Sciatic nerve (tissue), 2 donors: ENCODE measurements at regions not wholly inside any gene's neighbourhood (a gene's known extent, or its start where the extent isn't known, plus 50 kb on each side); places are given as distances from the start of the nearest gene placed in this dataset.
"Not testable (repeated sequence)": the region's sequence is repeated elsewhere in the genome, so short reads cannot be mapped to it uniquely, and the experiment has no call there.

Experiments
- ATAC-seq: fragments of 200-7000 bp; cut with Tn5 transposase; one replicate; pipeline ENCODE4 v1.9.1; 2020; ENCODE audit warnings: mild to moderate bottlenecking, moderate library complexity
- DNase-seq: peaks from one replicate; pipeline ENCODE4 v3.0.0-alpha.2; 2020; ENCODE audit warnings: low spot score
- intact Hi-C: fragments of 100-400 bp; cut with DNase I; formaldehyde crosslinking; loops from one replicate; pipeline ENCODE4 v1.14.2; 2022
- donor health status: DM: no; HTN: no; CAD: no.
- donor health status: DM: no; HTN: no; CAD: no.

- DNase-seq, ATAC-seq, intact Hi-C loops: not testable (repeated sequence)
Measured at GRCh38 chr12:61590864-61591263, 669.3 kb upstream of the USP15 start.

GRCh38 chr12:61610143-61610542, 650.1 kb upstream of the USP15 start:
- ATAC-seq (no peak), DNase-seq (no peak)
- intact Hi-C loops, result no loop called here

GRCh38 chr12:61629702-61630101, 630.5 kb upstream of the USP15 start:
- intact Hi-C loops, result no loop called here
- DNase-seq (no peak), ATAC-seq (no peak)

GRCh38 chr12:61646639-61647038, 613.6 kb upstream of the USP15 start:
- ATAC-seq (no peak), DNase-seq (no peak)
- intact Hi-C loops, result no loop called here

GRCh38 chr12:61647566-61647965, 612.6 kb upstream of the USP15 start:
- intact Hi-C loops, result no loop called here
- no peak for ATAC-seq
- DNase-seq, result no peak

- intact Hi-C loops, result no loop called here
- DNase-seq (no peak), ATAC-seq (no peak)
Measured at GRCh38 chr12:61652265-61652664, 607.9 kb upstream of the USP15 start.

GRCh38 chr12:61654698-61655097, 605.5 kb upstream of the USP15 start:
- intact Hi-C loops, result no loop called here
- ATAC-seq, result no peak
- DNase-seq, result no peak

- ATAC-seq, result no peak
- no peak for DNase-seq
- intact Hi-C loops, result no loop called here
Measured at GRCh38 chr12:61655241-61655640, 605.0 kb upstream of the USP15 start.

- no peak for DNase-seq
Measured at GRCh38 chr12:61667676-61668075, 592.5 kb upstream of the USP15 start.

GRCh38 chr12:61676520-61676919, 583.7 kb upstream of the USP15 start:
- no peak for DNase-seq
- intact Hi-C loops, result no loop called here
- no peak for ATAC-seq

More at GRCh38 chr12:61667676-61668075, 592.5 kb upstream of the USP15 start:
- ATAC-seq, result no peak
- intact Hi-C loops, result no loop called here

- intact Hi-C loops, result no loop called here
- ATAC-seq (no peak), DNase-seq (no peak)
Measured at GRCh38 chr12:61687407-61687806, 572.8 kb upstream of the USP15 start.

- intact Hi-C loops, result no loop called here
- ATAC-seq, result no peak
- DNase-seq, result no peak
Measured at GRCh38 chr12:61694214-61694613, 566.0 kb upstream of the USP15 start.

GRCh38 chr12:61701471-61701870, 558.7 kb upstream of the USP15 start:
- DNase-seq, result no peak

GRCh38 chr12:61706783-61707182, 553.4 kb upstream of the USP15 start:
- intact Hi-C loops, result no loop called here
- DNase-seq, result no peak
- no peak for ATAC-seq

More at GRCh38 chr12:61701471-61701870, 558.7 kb upstream of the USP15 start:
- ATAC-seq, result no peak
- intact Hi-C loops, result no loop called here

GRCh38 chr12:61713121-61713520, 547.1 kb upstream of the USP15 start:
- no peak for ATAC-seq
- DNase-seq, result no peak
- intact Hi-C loops, result no loop called here

- intact Hi-C loops, result no loop called here
- DNase-seq, result no peak
- ATAC-seq, result no peak
Measured at GRCh38 chr12:61717986-61718385, 542.2 kb upstream of the USP15 start.

GRCh38 chr12:61739925-61740324, 520.3 kb upstream of the USP15 start:
- ATAC-seq (no peak), DNase-seq (no peak)
- intact Hi-C loops, result no loop called here

GRCh38 chr12:61750604-61751003, 509.6 kb upstream of the USP15 start:
- no peak for DNase-seq
- intact Hi-C loops, result no loop called here
- no peak for ATAC-seq

- ATAC-seq (no peak), DNase-seq (no peak)
- intact Hi-C loops, result no loop called here
Measured at GRCh38 chr12:61754214-61754613, 506.0 kb upstream of the USP15 start.

GRCh38 chr12:61757831-61758505, 502.2 kb upstream of the USP15 start:
- intact Hi-C loops, result no loop called here
- DNase-seq, result no peak
- no peak for ATAC-seq

GRCh38 chr12:61758661-61759060, 501.5 kb upstream of the USP15 start:
- intact Hi-C loops, result no loop called here
- DNase-seq, result no peak
- ATAC-seq, result no peak
